GM19351 (cell line): ENCODE measurements at regions not wholly inside any gene's neighbourhood (a gene's known extent, or its start where the extent isn't known, plus 50 kb on each side); places are given as distances from the start of the nearest gene placed in this dataset.
"Not testable (repeated sequence)": the region's sequence is repeated elsewhere in the genome, so short reads cannot be mapped to it uniquely, and the experiment has no call there.

Source experiments
- ATAC-seq: cut with Tn5 transposase; IDR thresholded peaks from one replicate; pipeline ENCODE4 v1.9.1; 2021; ENCODE audit warnings: mild to moderate bottlenecking, moderate library complexity; ENCODE audit not compliant: unreplicated experiment

DNA sequence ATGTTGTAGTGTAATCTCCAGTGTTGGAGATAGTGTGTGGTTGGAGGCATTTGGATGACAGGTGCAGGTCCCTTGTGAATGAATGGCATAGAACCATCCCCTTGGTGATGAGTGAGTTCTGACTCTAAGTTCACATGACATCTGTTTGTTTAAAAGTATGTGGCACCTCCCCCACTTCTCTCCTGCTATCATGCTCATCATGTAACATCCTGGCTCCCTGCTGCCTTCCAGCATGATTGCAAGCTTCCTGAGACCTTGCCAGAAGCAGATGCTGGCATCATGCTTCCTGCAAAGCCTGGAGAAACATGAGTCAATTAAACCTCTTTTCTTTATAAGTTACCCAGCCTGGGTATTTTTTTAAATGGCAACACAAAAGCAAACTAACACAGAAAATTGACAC is 499.0 kb upstream of the SEMA3D start:
- no peak for ATAC-seq

DNA sequence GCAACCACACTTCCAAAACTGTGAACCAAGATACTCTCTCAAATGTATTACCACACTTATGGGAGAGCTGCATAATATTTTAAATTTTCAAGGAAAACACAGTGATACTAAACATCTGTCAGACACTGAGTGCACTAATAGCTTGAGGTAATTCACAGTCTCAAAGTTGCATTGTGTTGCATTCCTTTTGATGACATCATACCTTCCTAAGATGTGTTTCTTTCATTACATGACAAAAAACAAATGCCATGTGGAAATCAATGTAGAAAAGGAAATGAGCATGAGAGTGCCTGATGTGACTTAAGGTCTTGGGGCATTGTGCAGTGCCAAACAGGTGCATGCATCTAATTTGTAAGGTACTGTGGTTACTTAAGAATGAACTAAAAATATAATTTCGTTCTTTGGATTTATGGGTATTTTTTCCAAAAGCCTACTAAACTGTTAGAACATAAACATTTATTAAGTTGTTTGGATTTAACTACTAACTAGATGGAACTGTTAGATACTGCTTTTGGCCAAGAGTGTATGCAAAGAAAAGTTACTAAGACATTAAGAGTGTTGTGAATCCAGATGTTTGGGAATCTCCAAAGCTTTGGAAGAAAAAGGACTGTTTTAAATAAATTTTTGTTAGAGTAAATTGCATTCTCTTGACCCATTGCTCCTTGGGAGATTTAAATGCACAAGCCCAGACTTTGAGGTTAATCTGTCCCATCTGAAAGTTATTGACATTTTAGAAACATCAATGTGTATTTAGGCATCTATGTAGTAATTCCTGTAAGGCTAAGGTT is 496.2 kb upstream of the SEMA3D start:
- ATAC-seq, result no peak

- ATAC-seq, result no peak
Observed at GRCh38 chr7:85681241-85681640, 494.4 kb upstream of the SEMA3D start.

GRCh38 chr7:85675093-85675492 is 488.2 kb upstream of the SEMA3D start:
- not testable (repeated sequence) for ATAC-seq

- no peak for ATAC-seq
Observed at GRCh38 chr7:85673876-85674275, 487.0 kb upstream of the SEMA3D start.

- ATAC-seq, result no peak
Observed at GRCh38 chr7:85669225-85669624, 482.4 kb upstream of the SEMA3D start.

DNA sequence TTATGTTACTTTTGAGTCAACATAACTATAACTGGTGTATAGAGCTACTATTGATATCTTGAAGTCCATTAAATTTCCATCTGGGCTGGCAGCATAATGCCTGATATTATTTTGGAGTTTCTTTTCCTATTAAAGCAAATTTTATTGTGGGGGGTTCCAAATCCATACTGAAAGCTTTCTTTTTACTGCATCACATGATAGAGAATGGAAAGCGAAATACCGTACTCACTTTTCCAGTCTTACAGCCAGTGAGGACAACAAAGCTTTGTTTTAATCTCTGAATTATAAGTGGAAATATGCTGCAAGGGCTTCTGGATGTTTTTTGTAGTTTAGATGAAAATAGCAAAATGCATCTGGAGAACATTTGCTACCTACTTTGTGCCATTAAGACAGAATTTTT is 477.5 kb upstream of the SEMA3D start:
- ATAC-seq, result no peak

GRCh38 chr7:85659364-85659763 is 472.5 kb upstream of the SEMA3D start:
- ATAC-seq, result no peak

GRCh38 chr7:85655252-85655651 is 468.4 kb upstream of the SEMA3D start:
- no peak for ATAC-seq

GRCh38 chr7:85644272-85644671 is 457.4 kb upstream of the SEMA3D start:
- ATAC-seq, result no peak

DNA sequence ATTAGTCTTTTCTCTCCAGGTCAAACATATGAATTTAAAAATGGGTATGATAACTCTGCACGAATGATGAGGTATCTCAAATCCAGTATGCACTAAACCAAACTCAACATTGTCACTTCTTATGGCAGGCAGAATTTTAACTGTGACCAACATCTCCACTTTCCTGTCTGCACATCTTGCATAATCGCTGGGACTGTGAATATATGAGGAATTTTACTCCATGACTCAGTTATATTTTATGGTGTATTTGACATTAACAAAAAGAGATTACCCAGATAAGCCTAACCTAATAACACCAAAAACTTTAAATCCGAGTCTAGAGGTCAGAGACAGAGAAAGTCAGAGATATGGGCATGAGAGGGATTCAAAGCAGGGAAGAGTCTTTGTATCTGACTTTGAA is 454.5 kb upstream of the SEMA3D start:
- ATAC-seq, result no peak

DNA sequence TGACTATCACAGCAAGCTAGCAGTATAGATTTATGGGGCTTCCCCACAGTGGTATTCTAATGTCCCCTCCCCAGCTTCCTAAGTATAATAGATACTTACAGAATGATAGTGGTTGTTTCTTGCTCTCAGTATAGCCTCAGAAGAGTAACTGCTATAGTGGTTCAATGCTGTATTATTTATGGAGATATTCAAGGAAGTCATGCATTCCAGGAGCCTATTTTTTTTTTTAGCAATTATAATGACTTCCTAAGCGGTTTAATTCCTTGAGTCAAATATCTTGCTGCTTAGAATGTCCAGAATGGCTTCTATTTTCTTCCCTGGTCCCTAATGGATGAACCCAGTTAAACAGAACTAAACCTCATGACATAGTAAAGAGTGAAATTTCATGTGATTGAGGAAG is 451.5 kb upstream of the SEMA3D start:
- no peak for ATAC-seq

DNA sequence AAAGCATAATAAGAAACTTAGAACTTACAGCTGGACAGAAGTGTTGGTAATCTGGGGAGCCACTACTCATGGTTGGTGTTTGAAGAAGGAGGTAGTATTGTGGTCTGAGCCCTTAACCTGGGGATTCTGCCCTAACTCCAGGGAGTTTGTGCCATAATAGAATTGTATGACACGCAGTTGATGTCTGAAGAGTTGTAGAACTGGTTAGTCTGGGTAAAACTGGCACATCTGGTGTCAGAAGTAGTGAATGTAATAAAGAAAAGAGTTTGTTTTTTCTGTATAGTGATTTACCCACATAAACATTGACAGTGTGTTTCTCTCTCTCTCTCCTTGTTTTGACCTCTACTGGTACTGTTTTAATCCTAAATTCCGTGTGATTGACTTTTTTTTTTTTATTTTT is 448.1 kb upstream of the SEMA3D start:
- no peak for ATAC-seq

DNA sequence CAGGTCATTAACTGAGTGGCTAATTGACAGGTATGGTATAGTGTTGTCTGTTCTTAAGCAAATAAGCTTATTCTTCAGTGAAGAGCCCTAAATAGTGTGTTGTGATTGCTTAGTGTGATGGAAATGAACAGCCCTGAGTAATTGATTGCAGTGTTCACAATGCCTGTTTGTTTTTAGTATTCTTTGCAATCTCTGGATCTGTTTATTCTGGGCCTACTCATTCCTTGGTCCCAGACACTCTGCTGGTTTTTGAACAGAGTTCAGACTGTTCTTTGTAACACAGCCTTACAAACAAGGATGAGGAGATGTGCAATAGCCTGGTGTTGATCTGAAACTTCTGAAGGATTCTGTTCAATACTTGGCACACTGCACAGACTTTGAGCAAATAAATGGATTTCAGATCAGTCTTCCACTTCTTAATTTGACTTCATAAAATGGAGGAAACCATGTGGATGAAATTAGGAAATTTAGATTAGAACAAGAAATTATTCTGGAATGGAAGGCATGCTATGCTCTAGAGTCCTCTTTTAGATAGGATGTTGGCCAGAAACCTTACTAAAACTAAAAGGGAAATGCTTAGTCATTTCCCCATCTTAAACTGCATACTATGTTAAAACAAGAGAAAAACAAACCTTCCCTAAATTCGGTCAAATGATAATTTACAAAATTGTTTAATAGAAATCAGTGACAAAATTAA is 444.2 kb upstream of the SEMA3D start:
- ATAC-seq, result no peak

GRCh38 chr7:85627791-85628586 is 441.1 kb upstream of the SEMA3D start:
- ATAC-seq, result no peak

- no peak for ATAC-seq
Observed at GRCh38 chr7:85622059-85622458, 435.2 kb upstream of the SEMA3D start.

- ATAC-seq, result no peak
Observed at GRCh38 chr7:85620936-85621685, 434.3 kb upstream of the SEMA3D start.

- ATAC-seq, result no peak
Observed at GRCh38 chr7:85619236-85619635, 432.4 kb upstream of the SEMA3D start.

- ATAC-seq, result no peak
Observed at GRCh38 chr7:85614684-85615083, 427.8 kb upstream of the SEMA3D start.

GRCh38 chr7:85612514-85612913 is 425.7 kb upstream of the SEMA3D start:
- no peak for ATAC-seq

GRCh38 chr7:85608804-85609203 is 421.9 kb upstream of the SEMA3D start:
- ATAC-seq, result no peak
